Lung (tissue), 11 donors: ENCODE measurements at regions not wholly inside any gene's neighbourhood (a gene's known extent, or its start where the extent isn't known, plus 50 kb on each side); places are given as distances from the start of the nearest gene placed in this dataset.
"Not testable (repeated sequence)": the region's sequence is repeated elsewhere in the genome, so short reads cannot be mapped to it uniquely, and the experiment has no call there.

Experiments
- ATAC-seq: fragments of 200-7000 bp; cut with Tn5 transposase; one replicate; pipeline ENCODE4 v1.9.1; 2020; ENCODE audit warnings: moderate number of reproducible peaks; ENCODE audit not compliant: insufficient read depth, low FRiP score
- DNase-seq, 3 donors: peaks; one replicate each; pipeline ENCODE4 v3.0.0-alpha.2; 2013 to 2017
- H3K27ac ChIP-seq, 2 donors: one replicate each; pipeline ENCODE4 v1.5.1; 2013; ENCODE audit warnings: mild to moderate bottlenecking in 2 of 2, moderate library complexity in 2 of 2, control low read depth in 1 of 2, inconsistent platforms in 1 of 2, low read depth in 1 of 2, low read length in 1 of 2
- H3K27me3 ChIP-seq, 3 donors: one replicate each; pipeline ENCODE4 v1.5.1; 2013; ENCODE audit warnings: low read length in 2 of 3; ENCODE audit not compliant: control insufficient read depth in 3 of 3, insufficient read depth in 3 of 3
- H3K36me3 ChIP-seq, 4 donors: one replicate each; pipeline ENCODE4 v1.5.1; 2013; ENCODE audit warnings: low read length in 4 of 4, mild to moderate bottlenecking in 1 of 4, moderate library complexity in 1 of 4; ENCODE audit not compliant: control insufficient read depth in 4 of 4, insufficient read depth in 4 of 4
- H3K4me1 ChIP-seq, 5 donors: one replicate each; pipeline ENCODE4 v1.5.1; 2013; ENCODE audit warnings: low read length in 5 of 5, mild to moderate bottlenecking in 2 of 5, moderate library complexity in 1 of 5; ENCODE audit not compliant: control insufficient read depth in 5 of 5, insufficient read depth in 5 of 5
- H3K4me3 ChIP-seq: one replicate; pipeline ENCODE4 v1.5.1; 2013; ENCODE audit warnings: mild to moderate bottlenecking, control low read depth, moderate library complexity
- H3K9ac ChIP-seq, 2 donors: one replicate each; pipeline ENCODE4 v1.5.1; 2013; ENCODE audit warnings: low read length in 2 of 2, control low read depth in 1 of 2; ENCODE audit not compliant: insufficient read depth in 1 of 2
- H3K9me3 ChIP-seq, 4 donors: one replicate each; pipeline ENCODE4 v1.5.1; 2013; ENCODE audit warnings: low read length in 3 of 4, mild to moderate bottlenecking in 1 of 4, moderate library complexity in 1 of 4; ENCODE audit not compliant: control insufficient read depth in 4 of 4, insufficient read depth in 3 of 4
- WGBS, 2 donors: extraction: QIAGEN DNeasy Blood & Tissue Kit; methylation state at CpG; one replicate each; pipeline ENCODE4 v1.1.7; 2013; 5-methylcytosine and 5-hydroxymethylcytosine counted together
- TF ChIP-seq, protein P1 (sequence below): IDR thresholded peaks from 2 replicates; pipeline ENCODE4 v1.5.1; 2012; ENCODE audit warnings: mild to moderate bottlenecking; ENCODE audit errors: control extremely low read depth, extremely low read depth
- donor health status: control.
- donor health status: control.
- donor health status: Bipolar disorder and iron deficiency.
- donor health status: healthy.
- donor health status: DM: yes; HTN: yes; CAD: no.

DNA sequence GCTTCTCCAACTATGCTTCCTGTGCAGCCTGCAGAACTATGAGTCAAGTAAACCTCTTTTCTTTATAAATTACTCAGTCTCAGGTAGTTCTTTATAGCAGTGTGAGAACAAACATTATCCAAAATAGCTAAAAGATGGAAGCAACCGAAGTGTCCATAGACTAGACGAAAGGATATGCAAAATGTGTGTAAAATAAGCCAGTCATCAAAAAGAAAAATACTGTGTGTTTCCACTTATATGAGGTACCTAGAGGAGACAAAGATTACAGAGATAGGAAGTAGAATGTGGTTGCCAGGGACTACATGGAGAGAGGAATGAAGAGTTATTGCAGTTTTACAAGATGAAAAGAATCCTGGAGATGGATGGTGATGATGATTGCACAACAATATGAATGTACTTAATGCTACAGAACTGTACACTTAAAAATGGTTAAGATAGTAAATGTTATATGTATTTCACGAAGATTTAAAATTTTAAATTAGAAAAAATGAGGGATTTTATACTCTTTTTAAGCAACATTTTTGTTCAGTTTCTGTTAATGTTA, 99.3 kb upstream of the FN1 start:
- 94 to 95% methylated on average over 3 of the region's 3 CpGs for WGBS, 2 donors
- Histone ChIP-seq H3K4me1 (peaks cover 0 to 40% (median 3%) of the 10 kb centered on the region in 5 donors), H3K27ac (no peak overlapping the region), H3K9me3 (peaks cover 0 to 5% (median 2%) of the 10 kb centered on the region in 4 donors), H3K9ac (no peak overlapping the region), H3K27me3 (no peaks in the 10 kb centered on the region), H3K4me3 (no peak overlapping the region), H3K36me3 (no peaks in the 10 kb centered on the region)
- TF ChIP-seq, protein P1, sequence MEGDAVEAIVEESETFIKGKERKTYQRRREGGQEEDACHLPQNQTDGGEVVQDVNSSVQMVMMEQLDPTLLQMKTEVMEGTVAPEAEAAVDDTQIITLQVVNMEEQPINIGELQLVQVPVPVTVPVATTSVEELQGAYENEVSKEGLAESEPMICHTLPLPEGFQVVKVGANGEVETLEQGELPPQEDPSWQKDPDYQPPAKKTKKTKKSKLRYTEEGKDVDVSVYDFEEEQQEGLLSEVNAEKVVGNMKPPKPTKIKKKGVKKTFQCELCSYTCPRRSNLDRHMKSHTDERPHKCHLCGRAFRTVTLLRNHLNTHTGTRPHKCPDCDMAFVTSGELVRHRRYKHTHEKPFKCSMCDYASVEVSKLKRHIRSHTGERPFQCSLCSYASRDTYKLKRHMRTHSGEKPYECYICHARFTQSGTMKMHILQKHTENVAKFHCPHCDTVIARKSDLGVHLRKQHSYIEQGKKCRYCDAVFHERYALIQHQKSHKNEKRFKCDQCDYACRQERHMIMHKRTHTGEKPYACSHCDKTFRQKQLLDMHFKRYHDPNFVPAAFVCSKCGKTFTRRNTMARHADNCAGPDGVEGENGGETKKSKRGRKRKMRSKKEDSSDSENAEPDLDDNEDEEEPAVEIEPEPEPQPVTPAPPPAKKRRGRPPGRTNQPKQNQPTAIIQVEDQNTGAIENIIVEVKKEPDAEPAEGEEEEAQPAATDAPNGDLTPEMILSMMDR = no peak
- ATAC-seq = no peak
- peak in 2 of 3 donors; percentile 51 to 68 for DNase-seq

DNA sequence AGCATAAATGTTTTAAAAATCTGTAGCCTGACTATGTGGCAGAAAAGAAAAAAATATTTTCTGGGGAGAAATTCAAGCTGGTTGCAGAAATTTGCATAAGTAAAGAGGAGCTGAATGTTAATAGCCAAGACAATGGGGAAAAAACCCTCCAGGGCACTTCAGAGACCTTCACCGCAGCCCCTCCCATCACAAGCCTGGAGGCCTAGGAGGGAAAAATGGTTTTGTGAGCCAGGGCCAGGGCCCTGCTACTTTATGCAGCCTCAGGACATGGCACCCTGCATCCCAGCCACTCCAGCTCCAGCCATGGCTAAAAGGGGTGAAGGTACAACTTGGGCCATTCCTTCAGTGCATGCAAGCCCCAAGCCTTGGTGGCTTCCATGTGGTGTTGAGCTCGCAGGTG, 97.8 kb upstream of the FN1 start:
- H3K36me3 ChIP-seq, DNase-seq, H3K27ac ChIP-seq, ATAC-seq, H3K4me3 ChIP-seq, H3K9ac ChIP-seq, H3K9me3 ChIP-seq, H3K27me3 ChIP-seq: not testable (repeated sequence)
- WGBS, 2 donors = 96 to 99% methylated on average over 2 of the region's 2 CpGs
- H3K4me1 ChIP-seq = peaks cover 0 to 45% (median 7%) of the 10 kb centered on the region in 5 donors

DNA sequence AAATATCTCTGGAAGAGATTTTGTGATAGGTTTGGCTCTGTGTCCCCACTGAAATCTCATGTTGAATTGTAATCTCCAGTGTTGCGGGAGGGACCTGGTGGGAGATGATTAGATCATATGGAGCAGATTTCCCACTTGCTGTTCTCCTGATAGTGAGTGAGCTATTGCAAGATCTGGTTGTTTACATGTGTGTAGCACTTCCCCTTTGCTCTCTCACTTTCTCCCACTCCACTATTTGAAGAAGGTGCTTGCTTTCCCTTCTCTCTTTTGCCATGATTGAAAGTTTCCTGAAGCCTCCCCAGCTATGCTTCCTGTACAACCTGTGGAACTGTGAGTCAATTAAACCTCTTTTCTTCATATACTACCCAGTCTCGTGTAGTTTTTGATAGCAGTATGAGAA, 97.0 kb upstream of the FN1 start:
- H3K4me3 ChIP-seq = no peak overlapping the region
- H3K27me3 ChIP-seq = no peaks in the 10 kb centered on the region
- H3K9me3 ChIP-seq = peaks cover 0 to 7% (median 2%) of the 10 kb centered on the region in 4 donors
- H3K4me1 ChIP-seq = peaks cover 0 to 50% (median 7%) of the 10 kb centered on the region in 5 donors
- ATAC-seq = no peak
- H3K27ac ChIP-seq = no peak overlapping the region
- H3K9ac ChIP-seq = no peak overlapping the region
- TF ChIP-seq, protein P1 = no peak
- 70 to 77% methylated on average over 2 of the region's 2 CpGs for WGBS, 2 donors
- no peak for DNase-seq
- H3K36me3 ChIP-seq = no peaks in the 10 kb centered on the region

- H3K9me3 ChIP-seq = peaks cover 0 to 7% (median 2%) of the 10 kb centered on the region in 4 donors
Measured at GRCh38 chr2:215531284-215531683, 95.4 kb upstream of the FN1 start.

More at GRCh38 chr2:215531284-215531683, 95.4 kb upstream of the FN1 start:
- no peak overlapping the region for H3K27ac ChIP-seq
- no peak overlapping the region for H3K4me3 ChIP-seq
- H3K4me1 ChIP-seq = peaks cover 0 to 52% (median 7%) of the 10 kb centered on the region in 5 donors
- ATAC-seq (no peak), DNase-seq (no peak)
- no peaks in the 10 kb centered on the region for H3K27me3 ChIP-seq
- no peak overlapping the region for H3K9ac ChIP-seq
- TF ChIP-seq, protein P1 = no peak
- H3K36me3 ChIP-seq = no peaks in the 10 kb centered on the region
- 65 to 84% methylated on average over 5 of the region's 5 CpGs for WGBS, 2 donors
